Stimulated activated naive B cell treated with anti-CD40 and anti-IgM and Interleukin-4, amounts not matched to agents 10 μg/mL and 1 μg/mL and 100 μg/mL, for 72 hours (primary cell): ENCODE measurements at regions not wholly inside any gene's neighbourhood (a gene's known extent, or its start where the extent isn't known, plus 50 kb on each side); places are given as distances from the start of the nearest gene placed in this dataset.
"Not testable (repeated sequence)": the region's sequence is repeated elsewhere in the genome, so short reads cannot be mapped to it uniquely, and the experiment has no call there.

Source experiments
- ATAC-seq, 2 donors: fragments of 150-1000 bp; cut with Tn5 transposase; replicated peaks; 2 replicates each; pipeline ENCODE4 v1.10.0; 2021; ENCODE audit warnings: moderate library complexity in 1 of 2
- DNase-seq: peaks from one replicate; pipeline ENCODE4 v3.0.0; 2021
- H3K27ac Mint-ChIP-seq: one replicate; pipeline ENCODE4 v1.8.0; 2022; ENCODE audit warnings: mild to moderate bottlenecking, mixed read lengths
- H3K27me3 Mint-ChIP-seq, 2 donors: one replicate each; pipeline ENCODE4 v1.8.0; 2022; ENCODE audit warnings: mixed read lengths in 2 of 2
- H3K36me3 Mint-ChIP-seq, 2 donors: one replicate each; pipeline ENCODE4 v1.8.0; 2022; ENCODE audit warnings: mixed read lengths in 2 of 2, mild to moderate bottlenecking in 1 of 2
- H3K4me1 Mint-ChIP-seq, 2 donors: one replicate each; pipeline ENCODE4 v1.8.0; 2022; ENCODE audit warnings: mixed read lengths in 2 of 2, mild to moderate bottlenecking in 1 of 2
- H3K4me3 Mint-ChIP-seq, 2 donors: one replicate each; pipeline ENCODE4 v1.8.0; 2022; ENCODE audit warnings: mild to moderate bottlenecking in 2 of 2, mixed read lengths in 2 of 2, moderate library complexity in 1 of 2
- H3K9me3 Mint-ChIP-seq, 2 donors: one replicate each; pipeline ENCODE4 v1.8.0; 2022; ENCODE audit warnings: mixed read lengths in 2 of 2, mild to moderate bottlenecking in 1 of 2

GRCh38 chr2:163142618-163143017 is 304.1 kb upstream of the KCNH7 start:
- Mint-ChIP-seq H3K4me1 (no peaks in the 10 kb centered on the region), H3K4me3 (no peak overlapping the region), H3K27me3 (peaks cover 0 to 5% of the 10 kb centered on the region in 2 donors), H3K9me3 (peaks cover 5% of the 10 kb centered on the region in 2 donors), H3K27ac (no peak overlapping the region), H3K36me3 (no peaks in the 10 kb centered on the region)
- DNase-seq (no peak), ATAC-seq (no peak)

DNA sequence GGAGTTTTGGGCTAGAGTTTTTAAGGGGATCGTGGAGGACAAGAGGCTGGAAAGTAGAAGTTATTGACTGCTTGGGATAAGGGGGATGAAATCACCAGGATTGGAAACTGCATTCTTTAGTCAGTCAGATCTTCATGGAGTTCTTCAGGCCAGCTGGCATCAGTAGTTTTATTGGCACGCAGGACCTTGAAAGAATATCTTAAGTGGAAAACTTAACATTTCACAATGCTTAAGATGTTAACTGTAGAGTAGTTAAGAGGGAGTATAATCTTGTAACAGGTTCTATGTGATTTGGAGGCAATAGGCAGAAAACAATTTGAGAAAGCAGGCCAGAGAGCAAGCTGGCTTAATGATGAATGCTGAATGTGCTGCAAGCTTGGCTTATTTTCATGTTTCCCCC is 300.4 kb upstream of the KCNH7 start:
- H3K36me3 Mint-ChIP-seq: no peaks in the 10 kb centered on the region
- peaks cover 0 to 5% of the 10 kb centered on the region in 2 donors for H3K27me3 Mint-ChIP-seq
- ATAC-seq (no peak), DNase-seq (no peak)
- H3K4me1 Mint-ChIP-seq: no peaks in the 10 kb centered on the region
- no peak overlapping the region for H3K4me3 Mint-ChIP-seq
- no peak overlapping the region for H3K27ac Mint-ChIP-seq
- H3K9me3 Mint-ChIP-seq: peaks cover 2 to 5% of the 10 kb centered on the region in 2 donors

DNA sequence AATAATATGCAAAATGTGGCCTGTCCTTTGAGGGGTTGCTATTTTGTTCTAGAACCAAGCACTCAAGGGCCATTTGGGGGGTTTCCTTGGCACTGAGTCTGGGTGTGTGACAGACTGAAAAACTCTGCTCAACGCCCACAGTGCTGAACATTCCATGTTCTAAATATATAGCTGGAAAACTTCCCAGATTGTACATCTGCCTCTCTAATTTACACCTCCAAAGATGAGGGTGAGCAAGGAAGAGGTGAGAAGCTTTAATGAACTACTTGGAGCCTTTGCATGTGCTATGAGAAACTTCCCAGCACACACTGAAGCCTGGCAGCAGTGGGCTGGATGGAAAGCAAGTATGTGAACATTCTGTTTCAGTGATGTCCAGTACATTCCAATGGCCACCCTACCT is 296.7 kb upstream of the KCNH7 start:
- no peak for ATAC-seq
- no peaks in the 10 kb centered on the region for H3K4me1 Mint-ChIP-seq
- H3K9me3 Mint-ChIP-seq: peaks cover 2 to 5% of the 10 kb centered on the region in 2 donors
- peaks cover 5% of the 10 kb centered on the region in 2 donors for H3K27me3 Mint-ChIP-seq
- H3K4me3 Mint-ChIP-seq: no peak overlapping the region
- no peaks in the 10 kb centered on the region for H3K36me3 Mint-ChIP-seq
- DNase-seq: no peak
- H3K27ac Mint-ChIP-seq: no peak overlapping the region

- DNase-seq: no peak
- no peak overlapping the region for H3K4me3 Mint-ChIP-seq
- H3K36me3 Mint-ChIP-seq: no peaks in the 10 kb centered on the region
- ATAC-seq: no peak
- H3K27ac Mint-ChIP-seq: no peak overlapping the region
- no peaks in the 10 kb centered on the region for H3K4me1 Mint-ChIP-seq
- peaks cover under 1 to 1% of the 10 kb centered on the region in 2 donors for H3K9me3 Mint-ChIP-seq
- H3K27me3 Mint-ChIP-seq: peaks cover 1 to 5% of the 10 kb centered on the region in 2 donors
Measured at GRCh38 chr2:163133602-163134001, 295.0 kb upstream of the KCNH7 start.

DNA sequence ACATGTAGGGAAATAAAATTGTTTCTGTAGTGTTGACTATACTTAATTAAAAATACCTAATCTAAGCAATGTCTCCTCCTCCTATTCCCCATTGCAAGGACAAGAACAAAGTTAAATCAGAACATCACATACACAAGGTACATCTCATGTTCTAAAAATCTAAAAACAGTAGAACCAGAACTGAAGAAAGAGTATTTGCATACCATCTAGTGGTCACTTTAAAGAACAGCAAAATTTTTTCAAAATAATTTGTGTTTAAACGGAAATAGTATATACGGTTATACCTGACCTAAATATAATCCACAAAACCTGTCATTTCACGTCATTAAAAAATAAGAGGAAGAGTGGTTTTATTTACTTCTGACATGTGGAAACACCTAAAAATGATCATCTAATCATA is 294.3 kb upstream of the KCNH7 start:
- Mint-ChIP-seq H3K9me3 (no peaks in the 10 kb centered on the region), H3K4me1 (no peaks in the 10 kb centered on the region), H3K36me3 (no peaks in the 10 kb centered on the region), H3K4me3 (no peak overlapping the region), H3K27ac (no peak overlapping the region), H3K27me3 (peaks cover 0 to 5% of the 10 kb centered on the region in 2 donors)
- ATAC-seq: no peak
- no peak for DNase-seq

GRCh38 chr2:163132207-163132606 is 293.6 kb upstream of the KCNH7 start:
- not testable (repeated sequence) for H3K4me1 Mint-ChIP-seq, H3K36me3 Mint-ChIP-seq, H3K4me3 Mint-ChIP-seq, H3K9me3 Mint-ChIP-seq, DNase-seq, H3K27me3 Mint-ChIP-seq, ATAC-seq, H3K27ac Mint-ChIP-seq

DNA sequence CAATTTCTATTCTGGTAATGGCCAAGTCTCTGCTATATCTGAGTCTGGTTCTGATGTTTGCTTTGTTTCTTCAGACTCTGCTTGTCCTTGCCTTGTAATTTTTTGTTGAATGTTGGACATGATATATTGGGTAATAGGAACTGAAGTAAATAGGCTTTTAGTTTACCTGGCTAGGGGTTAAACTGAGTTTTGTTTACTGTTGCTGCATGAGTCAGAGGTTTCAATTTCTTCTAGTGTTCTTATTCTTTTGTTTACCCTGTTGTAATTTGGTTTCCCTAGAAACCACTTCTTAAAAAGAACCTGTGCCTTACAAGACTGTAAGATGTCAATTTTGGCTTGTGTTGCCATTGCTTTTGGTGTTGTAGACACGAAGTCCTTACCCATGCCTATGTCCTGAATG is 285.0 kb upstream of the KCNH7 start:
- no peak overlapping the region for H3K4me3 Mint-ChIP-seq
- ATAC-seq: no peak
- H3K36me3 Mint-ChIP-seq: no peaks in the 10 kb centered on the region

GRCh38 chr2:163122257-163122656 is 283.7 kb upstream of the KCNH7 start:
- DNase-seq (no peak), ATAC-seq (no peak)
- Mint-ChIP-seq H3K36me3 (no peaks in the 10 kb centered on the region), H3K27me3 (peaks cover 0 to 5% of the 10 kb centered on the region in 2 donors), H3K9me3 (no peaks in the 10 kb centered on the region), H3K4me1 (no peaks in the 10 kb centered on the region), H3K4me3 (no peak overlapping the region), H3K27ac (no peak overlapping the region)

More for the DNA sequence above, 285.0 kb upstream of the KCNH7 start:
- Mint-ChIP-seq H3K27ac (no peak overlapping the region), H3K9me3 (no peaks in the 10 kb centered on the region), H3K27me3 (peaks cover 0 to 5% of the 10 kb centered on the region in 2 donors), H3K4me1 (no peaks in the 10 kb centered on the region)
- DNase-seq: no peak

DNA sequence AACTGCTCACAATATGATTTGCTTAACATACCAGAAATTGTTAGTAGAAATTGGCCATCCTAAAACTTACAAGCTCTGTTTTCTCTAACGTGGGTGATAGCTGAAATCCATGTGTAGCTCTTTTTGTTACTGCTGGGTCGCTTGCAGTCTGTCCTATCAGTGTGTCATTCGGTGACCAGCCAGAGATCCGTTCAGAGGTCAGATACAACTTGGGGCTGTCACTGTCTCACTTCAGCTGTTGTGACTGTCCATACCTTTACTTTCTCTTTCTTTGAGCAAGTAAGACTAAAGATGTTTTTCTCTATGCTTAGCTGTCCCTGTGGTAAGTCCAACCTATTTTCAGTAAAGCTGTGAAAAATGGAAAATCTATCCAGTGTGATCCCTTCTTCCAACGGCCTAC is 282.9 kb upstream of the KCNH7 start:
- Mint-ChIP-seq H3K4me1 (no peaks in the 10 kb centered on the region), H3K36me3 (no peaks in the 10 kb centered on the region), H3K27me3 (peaks cover 0 to 5% of the 10 kb centered on the region in 2 donors), H3K27ac (no peak overlapping the region), H3K4me3 (no peak overlapping the region), H3K9me3 (no peaks in the 10 kb centered on the region)
- ATAC-seq (no peak), DNase-seq (no peak)

DNA sequence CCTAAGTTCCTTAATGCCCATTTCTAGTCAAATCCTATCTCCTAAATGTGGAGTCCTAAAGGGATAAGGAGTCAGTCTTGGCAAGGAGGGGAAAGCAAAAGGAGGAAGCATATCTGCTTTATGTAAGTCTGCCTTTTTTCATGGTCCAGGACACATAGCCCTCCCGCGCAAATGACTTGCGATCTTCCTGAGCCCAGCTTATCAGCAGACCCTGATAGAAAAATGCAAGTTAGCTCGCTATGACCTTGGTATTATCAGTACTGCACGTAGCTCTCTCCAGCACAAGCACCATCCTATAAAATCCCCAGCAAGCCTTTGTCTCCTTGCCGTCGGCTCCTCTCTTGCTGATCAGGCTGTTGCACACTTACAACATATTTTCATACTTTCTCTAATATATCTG is 281.4 kb upstream of the KCNH7 start:
- Mint-ChIP-seq H3K36me3 (no peaks in the 10 kb centered on the region), H3K4me1 (no peaks in the 10 kb centered on the region), H3K4me3 (no peak overlapping the region), H3K9me3 (no peaks in the 10 kb centered on the region), H3K27me3 (no peaks in the 10 kb centered on the region), H3K27ac (no peak overlapping the region)
- ATAC-seq (no peak), DNase-seq (no peak)

DNA sequence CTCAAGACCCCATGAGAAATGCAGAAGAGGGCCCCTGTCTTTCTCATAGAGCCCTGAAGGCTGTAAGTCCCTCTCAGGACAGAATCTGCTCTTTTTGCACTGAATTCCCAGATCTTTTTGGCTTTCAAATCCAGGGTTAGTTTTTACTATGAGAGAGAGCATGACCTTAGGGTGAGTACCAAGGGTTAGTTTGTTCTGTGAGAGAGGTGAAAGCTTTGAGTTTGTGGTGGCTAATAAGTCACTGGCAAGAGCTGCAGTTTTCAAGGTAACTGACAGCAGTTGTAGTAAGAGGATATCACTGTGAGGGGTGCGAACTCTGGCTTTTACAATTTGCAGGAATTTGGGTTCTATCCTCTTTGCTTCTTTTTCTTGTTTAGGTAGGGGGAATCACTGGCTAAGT is 248.4 kb upstream of the KCNH7 start:
- no peaks in the 10 kb centered on the region for H3K36me3 Mint-ChIP-seq
- ATAC-seq (no peak), DNase-seq (no peak)
- no peaks in the 10 kb centered on the region for H3K27me3 Mint-ChIP-seq
- H3K27ac Mint-ChIP-seq: no peak overlapping the region
- no peak overlapping the region for H3K4me3 Mint-ChIP-seq
- peaks cover 2 to 5% of the 10 kb centered on the region in 2 donors for H3K9me3 Mint-ChIP-seq
- H3K4me1 Mint-ChIP-seq: no peaks in the 10 kb centered on the region

DNA sequence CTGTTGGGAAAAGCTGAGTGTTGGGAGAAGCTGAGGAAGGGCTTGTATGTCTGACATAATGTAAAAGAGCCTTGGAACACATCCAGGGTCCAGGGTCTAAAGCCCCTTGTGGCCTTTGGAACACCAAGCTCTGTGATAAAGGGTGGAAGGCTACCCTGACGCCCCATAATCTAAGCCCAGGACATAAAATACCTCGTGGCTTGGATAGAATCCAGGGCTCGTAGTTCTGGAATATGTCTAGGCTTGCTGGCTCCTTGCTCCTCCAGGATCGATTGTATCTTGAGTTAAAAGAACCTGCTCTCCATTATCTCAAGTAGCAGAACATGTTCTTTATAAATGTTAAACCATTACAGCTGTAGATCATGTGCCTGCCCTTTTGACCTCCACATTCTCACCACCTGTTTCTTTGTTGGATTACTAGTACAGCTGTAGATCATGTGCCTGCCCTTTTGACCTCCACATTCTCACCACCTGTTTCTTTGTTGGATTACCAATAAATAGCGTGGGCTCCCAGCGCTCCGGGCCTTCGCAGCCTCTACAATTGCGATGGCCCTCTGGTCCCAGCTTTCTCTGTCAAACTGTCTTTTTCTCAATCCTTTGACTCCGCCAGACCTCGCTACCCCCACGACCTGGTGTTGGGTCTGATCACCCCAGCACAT is 246.9 kb upstream of the KCNH7 start:
- not testable (repeated sequence) for H3K9me3 Mint-ChIP-seq, ATAC-seq, H3K27ac Mint-ChIP-seq, H3K4me3 Mint-ChIP-seq, H3K36me3 Mint-ChIP-seq, DNase-seq, H3K27me3 Mint-ChIP-seq, H3K4me1 Mint-ChIP-seq

DNA sequence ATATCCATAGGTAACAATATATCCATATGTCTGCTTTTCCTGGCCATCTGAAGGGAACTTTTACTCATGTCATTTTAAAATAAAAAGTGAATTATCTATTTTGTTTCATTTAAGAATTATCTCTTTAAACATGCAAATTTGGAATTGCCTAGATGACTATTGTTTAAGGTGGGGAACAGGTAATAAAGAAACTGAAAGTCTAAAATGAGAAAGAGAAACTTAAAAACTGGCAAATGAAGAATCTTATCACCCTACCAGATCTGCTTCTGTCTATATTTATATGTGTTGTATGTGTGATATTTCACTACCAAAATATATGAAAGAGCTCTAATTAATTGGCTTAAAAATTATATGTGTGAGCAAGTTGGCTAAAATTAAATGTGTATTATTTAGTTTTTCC is 243.2 kb upstream of the KCNH7 start:
- no peak for DNase-seq
- Mint-ChIP-seq H3K9me3 (peaks cover 2 to 5% of the 10 kb centered on the region in 2 donors), H3K36me3 (no peaks in the 10 kb centered on the region), H3K27ac (no peak overlapping the region), H3K27me3 (no peaks in the 10 kb centered on the region), H3K4me1 (no peaks in the 10 kb centered on the region), H3K4me3 (no peak overlapping the region)
- ATAC-seq: no peak

DNA sequence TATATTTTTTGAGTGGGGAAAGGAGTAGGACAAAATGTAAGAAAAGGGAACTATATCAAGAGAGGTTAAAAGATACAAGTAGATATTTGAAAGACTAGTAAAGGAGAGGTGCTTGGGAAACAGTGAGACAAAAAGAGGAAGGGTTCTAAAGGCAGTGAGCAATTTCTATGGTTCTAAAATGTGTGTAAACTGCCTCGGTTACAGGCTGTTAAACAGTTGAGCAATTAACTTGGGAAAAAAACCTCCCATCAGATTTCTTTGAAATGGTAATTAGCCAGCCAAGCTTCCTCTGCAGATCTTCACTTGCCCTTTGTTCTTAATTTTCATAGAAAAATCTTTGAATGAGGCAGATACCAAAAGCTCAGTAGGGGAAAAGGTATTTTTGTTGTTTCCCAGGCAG is 238.7 kb upstream of the KCNH7 start:
- DNase-seq: no peak
- peaks cover 7 to 8% of the 10 kb centered on the region in 2 donors for H3K9me3 Mint-ChIP-seq
- no peaks in the 10 kb centered on the region for H3K4me1 Mint-ChIP-seq
- no peak overlapping the region for H3K4me3 Mint-ChIP-seq
- no peaks in the 10 kb centered on the region for H3K27me3 Mint-ChIP-seq
- no peaks in the 10 kb centered on the region for H3K36me3 Mint-ChIP-seq
- H3K27ac Mint-ChIP-seq: no peak overlapping the region
- no peak for ATAC-seq

DNA sequence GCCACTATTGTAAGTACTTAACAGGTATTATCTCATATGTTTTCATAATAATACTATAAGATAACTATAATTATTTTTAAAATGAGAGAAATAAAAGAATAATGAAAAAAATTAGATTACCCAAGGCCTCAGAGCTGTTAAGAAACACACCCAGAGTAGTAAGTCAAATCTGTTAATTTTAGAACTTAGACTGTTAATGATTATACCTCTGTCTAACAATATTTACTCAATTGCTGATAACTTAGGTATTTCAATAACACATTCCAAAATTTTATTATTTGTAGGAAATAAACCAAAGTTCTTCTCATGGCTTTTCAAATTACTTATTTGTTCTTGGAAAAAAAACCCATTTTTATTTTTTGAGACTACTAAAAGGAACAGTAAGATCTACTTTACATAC is 227.5 kb upstream of the KCNH7 start:
- peaks cover 0 to 8% of the 10 kb centered on the region in 2 donors for H3K9me3 Mint-ChIP-seq
- DNase-seq (no peak), ATAC-seq (no peak)
- no peaks in the 10 kb centered on the region for H3K4me1 Mint-ChIP-seq
- no peak overlapping the region for H3K4me3 Mint-ChIP-seq
- H3K36me3 Mint-ChIP-seq: no peaks in the 10 kb centered on the region
- no peaks in the 10 kb centered on the region for H3K27me3 Mint-ChIP-seq
- H3K27ac Mint-ChIP-seq: no peak overlapping the region

DNA sequence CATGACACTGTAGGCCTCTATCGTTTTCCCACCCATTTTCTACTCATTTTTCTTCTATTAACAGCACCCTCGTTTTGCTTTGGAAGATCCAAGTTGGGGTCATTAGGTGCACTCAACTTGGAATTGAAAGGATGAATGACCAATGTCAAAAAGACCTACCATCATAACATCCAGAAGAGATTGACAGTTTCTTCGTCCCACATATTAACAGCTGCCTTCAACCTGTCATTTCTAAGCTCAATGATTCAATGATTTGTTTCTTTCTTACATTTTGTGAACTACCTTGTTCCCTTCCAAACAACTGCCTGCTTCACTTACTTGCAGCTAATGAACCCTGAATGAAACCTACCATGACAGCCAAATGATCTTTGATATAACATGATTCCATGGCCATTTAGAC is 224.0 kb upstream of the KCNH7 start:
- Mint-ChIP-seq H3K36me3 (no peaks in the 10 kb centered on the region), H3K4me1 (no peaks in the 10 kb centered on the region), H3K27me3 (no peaks in the 10 kb centered on the region), H3K27ac (no peak overlapping the region), H3K9me3 (peaks cover 0 to 4% of the 10 kb centered on the region in 2 donors), H3K4me3 (no peak overlapping the region)
- DNase-seq: no peak
- ATAC-seq: no peak
